Sciatic nerve (tissue), 2 donors: ENCODE measurements at regions not wholly inside any gene's neighbourhood (a gene's known extent, or its start where the extent isn't known, plus 50 kb on each side); places are given as distances from the start of the nearest gene placed in this dataset.
"Not testable (repeated sequence)": the region's sequence is repeated elsewhere in the genome, so short reads cannot be mapped to it uniquely, and the experiment has no call there.

Source experiments
- ATAC-seq: fragments of 200-7000 bp; cut with Tn5 transposase; one replicate; pipeline ENCODE4 v1.9.1; 2020; ENCODE audit warnings: mild to moderate bottlenecking, moderate library complexity
- DNase-seq: peaks from one replicate; pipeline ENCODE4 v3.0.0-alpha.2; 2020; ENCODE audit warnings: low spot score
- intact Hi-C: fragments of 100-400 bp; cut with DNase I; formaldehyde crosslinking; loops from one replicate; pipeline ENCODE4 v1.14.2; 2022
- donor health status: DM: no; HTN: no; CAD: no.
- donor health status: DM: no; HTN: no; CAD: no.

GRCh38 chr11:127804747-127805400 is 782.5 kb downstream of the ETS1 start:
- DNase-seq: no peak

GRCh38 chr11:127803755-127804154 is 783.6 kb downstream of the ETS1 start:
- no peak for DNase-seq
- ATAC-seq: no peak
- intact Hi-C loops: no loop called here

More at GRCh38 chr11:127804747-127805400, 782.5 kb downstream of the ETS1 start:
- no peak for ATAC-seq
- intact Hi-C loops: no loop called here

GRCh38 chr11:127800989-127801688 is 786.2 kb downstream of the ETS1 start:
- DNase-seq (no peak), ATAC-seq (no peak)
- intact Hi-C loops: no loop called here

DNA sequence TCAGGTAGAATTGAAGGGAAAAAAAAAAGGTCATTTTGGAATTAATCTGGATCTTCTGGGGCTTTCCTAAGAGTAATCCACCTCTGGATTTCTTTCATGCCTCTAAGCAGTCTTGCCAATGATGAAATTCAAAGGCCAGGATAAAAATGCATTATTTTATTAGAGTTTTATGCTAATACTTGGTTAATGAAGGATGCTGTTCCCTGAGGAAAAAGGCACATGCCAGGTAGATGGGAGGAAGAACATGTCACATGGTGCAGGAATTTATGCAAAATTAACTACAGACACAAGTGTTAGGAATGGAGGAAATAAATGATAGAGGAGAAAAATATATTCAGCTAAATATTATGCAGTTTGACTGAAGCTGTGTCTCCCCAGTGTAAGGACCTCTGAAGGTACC is 792.0 kb downstream of the ETS1 start:
- no peak for DNase-seq
- no peak for ATAC-seq
- intact Hi-C loops: no loop called here

DNA sequence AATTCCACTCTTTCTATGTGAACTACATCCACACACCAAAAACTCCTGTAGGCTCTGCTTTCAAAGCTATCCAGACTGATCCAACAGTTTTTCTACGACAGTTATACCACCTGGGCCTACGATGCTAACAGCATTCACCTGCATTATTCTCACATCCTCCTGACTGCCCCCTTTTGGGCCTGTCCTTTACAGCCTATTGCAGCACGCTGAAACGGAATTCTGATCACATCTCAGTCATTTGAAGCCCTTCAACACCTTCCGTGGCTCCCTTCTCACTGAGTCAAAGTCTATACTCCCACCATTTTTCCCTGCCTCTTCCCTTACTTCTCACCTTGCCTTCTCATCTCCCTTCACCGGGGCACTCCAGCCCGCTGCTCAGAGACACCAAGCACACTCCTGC is 791.3 kb upstream of the KIRREL3 start:
- ATAC-seq (no peak), DNase-seq (no peak)
- intact Hi-C loops: no loop called here

- intact Hi-C loops: no loop called here
- DNase-seq (no peak), ATAC-seq (no peak)
Measured at GRCh38 chr11:127790592-127790991, 790.0 kb upstream of the KIRREL3 start.

- no peak for ATAC-seq
Measured at GRCh38 chr11:127789927-127790326, 789.4 kb upstream of the KIRREL3 start.

DNA sequence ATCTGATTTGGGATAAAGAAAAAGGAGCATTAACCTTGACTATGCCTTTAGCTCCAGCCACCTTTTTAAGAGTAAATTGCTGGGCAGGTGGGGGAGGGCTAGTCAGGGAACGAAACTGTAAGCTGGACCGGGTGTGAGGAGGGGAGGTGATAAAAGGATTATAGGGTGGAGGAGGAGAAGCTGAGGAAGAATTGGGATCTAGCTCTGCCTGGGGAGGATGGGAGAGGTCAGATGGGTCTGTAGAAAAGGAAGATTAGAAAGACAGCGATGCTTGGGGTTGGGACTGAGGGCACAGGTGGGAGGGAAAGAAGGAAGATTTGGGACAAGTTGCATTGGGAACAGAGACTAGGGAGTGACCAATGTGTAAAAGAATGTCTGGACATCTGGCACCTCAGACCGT is 772.4 kb upstream of the KIRREL3 start:
- DNase-seq, intact Hi-C loops, ATAC-seq: not testable (repeated sequence)

More at GRCh38 chr11:127789927-127790326, 789.4 kb upstream of the KIRREL3 start:
- DNase-seq: no peak
- intact Hi-C loops: no loop called here

DNA sequence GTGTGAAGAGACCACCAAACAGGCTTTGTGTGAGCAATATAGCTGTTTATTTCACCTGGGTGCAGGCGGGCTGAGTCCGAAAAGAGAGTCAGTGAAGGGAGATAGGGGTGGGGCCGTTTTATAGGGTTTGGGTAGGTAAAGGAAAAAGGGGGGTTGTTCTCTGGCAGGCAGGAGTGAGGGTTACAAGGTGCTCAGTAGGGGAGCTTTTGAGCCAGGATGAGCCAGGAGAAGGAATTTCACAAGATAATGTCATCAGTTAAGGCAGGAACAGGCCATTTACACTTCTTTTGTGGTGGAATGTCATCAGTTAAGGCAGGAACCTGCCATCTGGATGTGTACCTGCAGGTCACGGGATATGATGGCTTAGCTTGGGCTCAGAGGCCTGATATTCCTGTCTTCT is 768.4 kb upstream of the KIRREL3 start:
- DNase-seq, intact Hi-C loops, ATAC-seq: not testable (repeated sequence)

- ATAC-seq: no peak
- DNase-seq: no peak
- intact Hi-C loops: no loop called here
Measured at GRCh38 chr11:127766734-127767133, 766.2 kb upstream of the KIRREL3 start.

DNA sequence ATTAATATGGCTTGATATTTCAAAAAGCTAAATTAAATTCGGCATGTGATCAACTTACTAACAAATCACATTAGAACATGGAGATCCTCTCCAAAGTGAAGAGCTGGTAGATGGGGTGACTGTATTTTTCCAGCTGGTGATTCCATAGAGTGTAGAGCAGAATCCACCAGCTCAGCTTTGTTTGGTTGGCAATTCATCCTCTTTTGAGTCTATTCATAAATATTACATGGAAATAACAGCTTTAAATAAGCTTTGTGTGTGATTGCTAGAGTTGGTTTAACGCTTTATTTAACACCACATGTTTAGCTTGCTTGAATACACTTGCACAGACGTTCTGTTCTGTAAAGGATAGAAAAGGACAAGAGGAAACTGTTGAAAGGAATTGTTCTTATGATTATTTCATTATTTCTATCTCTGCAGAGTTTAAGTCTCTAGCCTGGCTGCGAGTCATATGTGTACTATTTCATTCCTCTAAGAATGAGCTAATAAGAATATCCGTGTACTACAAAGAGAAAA is 738.3 kb upstream of the KIRREL3 start:
- no peak for ATAC-seq
- intact Hi-C loops: no loop called here
- DNase-seq: no peak

GRCh38 chr11:127737499-127737898 is 736.9 kb upstream of the KIRREL3 start:
- DNase-seq (no peak), ATAC-seq (no peak)
- intact Hi-C loops: no loop called here

- intact Hi-C loops: no loop called here
- ATAC-seq (no peak), DNase-seq (no peak)
Measured at GRCh38 chr11:127733552-127733951, 733.0 kb upstream of the KIRREL3 start.

- no peak for ATAC-seq
- no peak for DNase-seq
- intact Hi-C loops: no loop called here
Measured at GRCh38 chr11:127726367-127726766, 725.8 kb upstream of the KIRREL3 start.

- intact Hi-C loops: no loop called here
- ATAC-seq (no peak), DNase-seq (no peak)
Measured at GRCh38 chr11:127723714-127724113, 723.1 kb upstream of the KIRREL3 start.

- ATAC-seq (no peak), DNase-seq (no peak)
- intact Hi-C loops: no loop called here
Measured at GRCh38 chr11:127713226-127713625, 712.7 kb upstream of the KIRREL3 start.

- no peak for DNase-seq
- ATAC-seq: no peak
- intact Hi-C loops: no loop called here
Measured at GRCh38 chr11:127711748-127712147, 711.2 kb upstream of the KIRREL3 start.

DNA sequence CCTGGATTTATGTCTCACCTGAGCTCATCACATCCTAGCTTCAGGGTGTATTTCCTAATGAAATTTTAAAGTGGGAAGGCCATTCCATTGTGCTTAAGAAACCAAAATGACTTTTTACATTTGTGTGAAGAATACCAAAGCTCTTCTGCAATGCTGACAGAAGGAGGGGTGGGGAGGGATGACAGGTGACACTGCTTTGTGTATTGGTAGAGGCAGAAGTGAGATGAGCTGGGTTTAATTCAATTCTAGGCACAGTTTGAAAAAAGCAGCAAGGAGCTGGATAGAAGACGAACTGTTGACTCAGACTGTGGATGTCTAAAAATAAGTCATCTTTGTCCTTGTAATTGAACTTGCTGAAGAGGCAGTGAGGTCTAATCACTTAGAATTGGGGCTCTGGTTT is 710.3 kb upstream of the KIRREL3 start:
- intact Hi-C loops: no loop called here
- no peak for DNase-seq
- no peak for ATAC-seq

GRCh38 chr11:127709960-127710359 is 709.4 kb upstream of the KIRREL3 start:
- intact Hi-C loops: no loop called here
- no peak for ATAC-seq

GRCh38 chr11:127693686-127694085 is 693.1 kb upstream of the KIRREL3 start:
- intact Hi-C loops: no loop called here
- ATAC-seq: no peak

More at GRCh38 chr11:127709960-127710359, 709.4 kb upstream of the KIRREL3 start:
- DNase-seq: no peak

More at GRCh38 chr11:127693686-127694085, 693.1 kb upstream of the KIRREL3 start:
- no peak for DNase-seq
